H9 (cell line): ENCODE measurements at regions not wholly inside any gene's neighbourhood (a gene's known extent, or its start where the extent isn't known, plus 50 kb on each side); places are given as distances from the start of the nearest gene placed in this dataset.
A peak's percentile ranks its signal among the peaks of the same experiment; 100 is the strongest.

ENCODE experiments used
- DNase-seq: peaks from one replicate; pipeline ENCODE4 v3.0.0-alpha.2; 2017
- H2AFZ ChIP-seq: one replicate; pipeline ENCODE4 v1.6.1; 2013; ENCODE audit warnings: mild to moderate bottlenecking, low read length, control low read depth, moderate library complexity
- H2AK5ac ChIP-seq: 2 replicates; pipeline ENCODE4 v1.6.1; 2013; ENCODE audit warnings: low read length, control low read depth, mixed read lengths; ENCODE audit not compliant: insufficient read length
- H2BK120ac ChIP-seq: one replicate; pipeline ENCODE4 v1.6.1; 2013; ENCODE audit warnings: low read depth, mild to moderate bottlenecking, low read length, control low read depth, inconsistent platforms; ENCODE audit not compliant: poor library complexity, severe bottlenecking
- H2BK12ac ChIP-seq: 2 replicates; pipeline ENCODE4 v1.6.1; 2013; ENCODE audit warnings: low read length, control low read depth, mixed read lengths, low read depth; ENCODE audit not compliant: insufficient read length
- H2BK15ac ChIP-seq: 2 replicates; pipeline ENCODE4 v1.6.1; 2013; ENCODE audit warnings: low read depth, low read length, control low read depth
- H2BK20ac ChIP-seq: one replicate; pipeline ENCODE4 v1.6.1; 2013; ENCODE audit warnings: low read depth, mild to moderate bottlenecking, low read length, control low read depth, inconsistent platforms; ENCODE audit not compliant: poor library complexity, severe bottlenecking
- H2BK5ac ChIP-seq: 2 replicates; pipeline ENCODE4 v1.6.1; 2013; ENCODE audit warnings: low read length, control low read depth, mixed read lengths; ENCODE audit not compliant: insufficient read length
- H3K14ac ChIP-seq: 2 replicates; pipeline ENCODE4 v1.6.1; 2013; ENCODE audit warnings: low read length, control low read depth; ENCODE audit not compliant: insufficient read depth
- H3K18ac ChIP-seq: 2 replicates; pipeline ENCODE4 v1.6.1; 2013; ENCODE audit warnings: low read depth, mild to moderate bottlenecking, mixed read lengths, low read length, control low read depth; ENCODE audit not compliant: insufficient read length
- H3K23ac ChIP-seq: 2 replicates; pipeline ENCODE4 v1.6.1; 2013; ENCODE audit warnings: low read length, control low read depth, mixed read lengths, low read depth; ENCODE audit not compliant: insufficient read length
- H3K23me2 ChIP-seq: 2 replicates; pipeline ENCODE4 v1.6.1; 2013; ENCODE audit warnings: low read depth, mild to moderate bottlenecking, mixed read lengths, low read length, control low read depth; ENCODE audit not compliant: insufficient read length, poor library complexity, severe bottlenecking
- H3K27ac ChIP-seq: 2 replicates; pipeline ENCODE4 v1.5.1; 2013; ENCODE audit warnings: low read length, control low read depth, mixed read lengths, low read depth; ENCODE audit not compliant: insufficient read length
- H3K27me3 ChIP-seq: 2 replicates; pipeline ENCODE4 v1.6.1; 2013; ENCODE audit warnings: low read length, control low read depth, inconsistent platforms; ENCODE audit not compliant: insufficient read depth
- H3K4ac ChIP-seq: 2 replicates; pipeline ENCODE4 v1.6.1; 2013; ENCODE audit warnings: low read depth, mild to moderate bottlenecking, control low read depth, inconsistent platforms, low read length, moderate library complexity
- H3K4me1 ChIP-seq: 2 replicates; pipeline ENCODE4 v1.6.1; 2013; ENCODE audit warnings: low read length, control low read depth, inconsistent platforms; ENCODE audit not compliant: insufficient read depth
- H3K4me2 ChIP-seq: 2 replicates; pipeline ENCODE4 v1.6.1; 2013; ENCODE audit warnings: low read length, control low read depth, mixed read lengths; ENCODE audit not compliant: insufficient read length, insufficient read depth
- H3K56ac ChIP-seq: 2 replicates; pipeline ENCODE4 v1.6.1; 2013; ENCODE audit warnings: low read depth, mild to moderate bottlenecking, mixed read lengths, low read length, control low read depth; ENCODE audit not compliant: insufficient read length
- H3K79me1 ChIP-seq: 2 replicates; pipeline ENCODE4 v1.6.1; 2013; ENCODE audit warnings: low read depth, mild to moderate bottlenecking, moderate library complexity, low read length, control low read depth, inconsistent platforms; ENCODE audit not compliant: insufficient read depth, poor library complexity, severe bottlenecking
- H3K79me2 ChIP-seq: 2 replicates; pipeline ENCODE4 v1.6.1; 2013; ENCODE audit warnings: low read length, control low read depth, inconsistent platforms; ENCODE audit not compliant: insufficient read depth
- H3K9ac ChIP-seq: 2 replicates; pipeline ENCODE4 v1.6.1; 2013; ENCODE audit warnings: low read length, control low read depth, mixed read lengths; ENCODE audit not compliant: insufficient read length; ENCODE audit errors: extremely low read depth
- H3K9me3 ChIP-seq: one replicate; pipeline ENCODE4 v1.6.1; 2013; ENCODE audit warnings: low read depth, low read length, inconsistent platforms; ENCODE audit not compliant: control insufficient read depth
- H3T11ph ChIP-seq: one replicate; pipeline ENCODE4 v1.6.1; 2013; ENCODE audit warnings: mild to moderate bottlenecking, low read length, control low read depth, inconsistent platforms
- H4K20me1 ChIP-seq: one replicate; pipeline ENCODE4 v1.6.1; 2013; ENCODE audit not compliant: control insufficient read depth, insufficient read length, insufficient read depth
- H4K5ac ChIP-seq: 2 replicates; pipeline ENCODE4 v1.6.1; 2013; ENCODE audit warnings: low read depth, mild to moderate bottlenecking, mixed read lengths, low read length, control low read depth; ENCODE audit not compliant: insufficient read length
- H4K8ac ChIP-seq: replicated peaks from 2 replicates; pipeline ENCODE4 v1.6.1; 2013; ENCODE audit warnings: low read length, control low read depth, mixed read lengths, low read depth; ENCODE audit not compliant: insufficient read length
- H4K91ac ChIP-seq: 2 replicates; pipeline ENCODE4 v1.6.1; 2013; ENCODE audit warnings: low read depth, mild to moderate bottlenecking, moderate library complexity, mixed read lengths, low read length, control low read depth; ENCODE audit not compliant: insufficient read length
- H3K27ac Mint-ChIP-seq, 3 experiments: 2 replicates in 2 of 3; 3 replicates in 1 of 3; pipeline ENCODE4 v1.8.0; 2020 to 2021; ENCODE audit warnings: mixed read lengths in 3 of 3, mild to moderate bottlenecking in 1 of 3, moderate library complexity in 1 of 3
- H3K27me3 Mint-ChIP-seq: 2 replicates; pipeline ENCODE4 v1.8.0; 2021; ENCODE audit warnings: low read depth, mild to moderate bottlenecking, moderate library complexity, mixed read lengths
- H3K36me3 Mint-ChIP-seq, 3 experiments: 2 replicates in 2 of 3; 3 replicates in 1 of 3; pipeline ENCODE4 v1.8.0; 2020 to 2021; ENCODE audit warnings: low read depth in 3 of 3, mixed read lengths in 3 of 3; ENCODE audit not compliant: insufficient read depth in 1 of 3
- H3K4me1 Mint-ChIP-seq, 2 experiments: 2 replicates each; pipeline ENCODE4 v1.8.0; 2020; ENCODE audit warnings: mixed read lengths in 2 of 2
- H3K4me3 Mint-ChIP-seq, 2 experiments: 2 replicates in 1 of 2; 3 replicates in 1 of 2; pipeline ENCODE4 v1.8.0; 2020 to 2021; ENCODE audit warnings: mild to moderate bottlenecking in 2 of 2, mixed read lengths in 2 of 2, moderate library complexity in 1 of 2
- H3K9me3 Mint-ChIP-seq, 2 experiments: 2 replicates in 1 of 2; 3 replicates in 1 of 2; pipeline ENCODE4 v1.8.0; 2020; ENCODE audit warnings: mild to moderate bottlenecking in 2 of 2, mixed read lengths in 2 of 2, moderate library complexity in 1 of 2
- WGBS: extraction: QIAGEN DNeasy Blood & Tissue Kit; methylation state at CpG from one replicate; pipeline ENCODE4 v1.1.7; 2013; ENCODE audit warnings: missing lambda C conversion rate, low lambda C conversion rate, mixed read lengths; ENCODE audit not compliant: insufficient read length; ENCODE audit errors: extremely low coverage; 5-methylcytosine and 5-hydroxymethylcytosine counted together
- TF ChIP-seq, protein P1 (sequence below): fragments of 200-600 bp; sonication (generic); conservative IDR thresholded peaks from 3 replicates; pipeline ENCODE4 v1.8.0; 2021; ENCODE audit warnings: antibody characterized with exemption, mild to moderate bottlenecking

DNA sequence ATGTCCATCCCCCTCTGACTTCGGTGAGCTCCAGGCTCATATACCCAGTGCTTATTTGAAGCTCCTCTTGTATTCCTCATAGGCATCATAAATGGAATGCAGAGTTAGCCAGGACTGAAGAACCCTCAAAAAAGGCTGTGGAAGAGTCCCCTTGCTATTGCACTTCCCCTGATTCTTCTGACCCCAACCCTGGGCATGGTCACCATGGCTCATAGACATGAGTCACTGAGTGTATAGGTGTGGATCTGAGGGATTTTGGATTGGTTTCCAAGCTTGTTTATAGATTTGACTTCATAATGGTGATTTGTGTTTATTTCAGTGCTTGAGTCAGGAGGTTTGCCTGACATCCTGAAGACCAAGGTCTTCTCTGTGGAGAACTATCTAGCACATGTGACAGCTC is 98.4 kb upstream of the SLC38A2 start:
- Histone ChIP-seq H3T11ph (no peak overlapping the region), H3K23ac (no peak overlapping the region), H4K8ac (no peak overlapping the region), H3K27ac (no peak overlapping the region), H3K9ac (no peak overlapping the region), H3K4me2 (no peak overlapping the region), H4K20me1 (no peaks in the 10 kb centered on the region), H2AK5ac (no peak overlapping the region), H3K18ac (no peak overlapping the region), H3K4ac (no peak overlapping the region), H3K14ac (no peak overlapping the region), H3K9me3 (no peaks in the 10 kb centered on the region), H2AFZ (no peak overlapping the region), H2BK12ac (no peak overlapping the region), H3K23me2 (no peaks in the 10 kb centered on the region), H4K5ac (no peak overlapping the region), H3K79me1 (no peaks in the 10 kb centered on the region), H2BK15ac (no peak overlapping the region), H4K91ac (no peak overlapping the region), H3K27me3 (no peaks in the 10 kb centered on the region), H3K56ac (no peak overlapping the region), H2BK20ac (no peak overlapping the region), H2BK5ac (no peak overlapping the region), H2BK120ac (no peak overlapping the region), H3K4me1 (no peaks in the 10 kb centered on the region; the same call in 1 of the 2 replicates), H3K79me2 (no peaks in the 10 kb centered on the region)
- Mint-ChIP-seq H3K9me3 (no peaks in the 10 kb centered on the region; a peak in 1 of 5 replicates), H3K36me3 (no peaks in the 10 kb centered on the region), H3K27me3 (no peaks in the 10 kb centered on the region), H3K4me3 (no peak overlapping the region), H3K27ac (peak overlapping the region in 1 of 3 experiments; percentile 39; a peak in 1 of 7 replicates), H3K4me1 (peaks cover 14 to 18% of the 10 kb centered on the region in 2 experiments)
- TF ChIP-seq, protein P1, sequence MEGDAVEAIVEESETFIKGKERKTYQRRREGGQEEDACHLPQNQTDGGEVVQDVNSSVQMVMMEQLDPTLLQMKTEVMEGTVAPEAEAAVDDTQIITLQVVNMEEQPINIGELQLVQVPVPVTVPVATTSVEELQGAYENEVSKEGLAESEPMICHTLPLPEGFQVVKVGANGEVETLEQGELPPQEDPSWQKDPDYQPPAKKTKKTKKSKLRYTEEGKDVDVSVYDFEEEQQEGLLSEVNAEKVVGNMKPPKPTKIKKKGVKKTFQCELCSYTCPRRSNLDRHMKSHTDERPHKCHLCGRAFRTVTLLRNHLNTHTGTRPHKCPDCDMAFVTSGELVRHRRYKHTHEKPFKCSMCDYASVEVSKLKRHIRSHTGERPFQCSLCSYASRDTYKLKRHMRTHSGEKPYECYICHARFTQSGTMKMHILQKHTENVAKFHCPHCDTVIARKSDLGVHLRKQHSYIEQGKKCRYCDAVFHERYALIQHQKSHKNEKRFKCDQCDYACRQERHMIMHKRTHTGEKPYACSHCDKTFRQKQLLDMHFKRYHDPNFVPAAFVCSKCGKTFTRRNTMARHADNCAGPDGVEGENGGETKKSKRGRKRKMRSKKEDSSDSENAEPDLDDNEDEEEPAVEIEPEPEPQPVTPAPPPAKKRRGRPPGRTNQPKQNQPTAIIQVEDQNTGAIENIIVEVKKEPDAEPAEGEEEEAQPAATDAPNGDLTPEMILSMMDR: no peak
- WGBS: no CpG with 5 or more reads among the region's 1 CpG
- DNase-seq: no peak
